Type B pancreatic cell (in vitro differentiated cells): ENCODE measurements at regions not wholly inside any gene's neighbourhood (a gene's known extent, or its start where the extent isn't known, plus 50 kb on each side); places are given as distances from the start of the nearest gene placed in this dataset.

Source experiments
- DNase-seq: peaks from one replicate; pipeline ENCODE4 v3.0.0; 2021; ENCODE audit warnings: mixed read lengths; ENCODE audit not compliant: unreplicated experiment; ENCODE audit errors: extremely low spot score
- H3K27ac Mint-ChIP-seq: 2 replicates; pipeline ENCODE4 v1.8.0; 2021; ENCODE audit warnings: mild to moderate bottlenecking, mixed read lengths
- H3K27me3 Mint-ChIP-seq: 2 replicates; pipeline ENCODE4 v1.8.0; 2021; ENCODE audit warnings: mixed read lengths
- H3K36me3 Mint-ChIP-seq: 2 replicates; pipeline ENCODE4 v1.8.0; 2021; ENCODE audit warnings: mixed read lengths
- H3K4me1 Mint-ChIP-seq: one replicate; pipeline ENCODE4 v1.8.0; 2021; ENCODE audit warnings: mixed read lengths; ENCODE audit not compliant: unreplicated experiment
- H3K4me3 Mint-ChIP-seq: 2 replicates; pipeline ENCODE4 v1.8.0; 2021; ENCODE audit warnings: mild to moderate bottlenecking, mixed read lengths
- H3K9me3 Mint-ChIP-seq: 2 replicates; pipeline ENCODE4 v1.8.0; 2021; ENCODE audit warnings: mixed read lengths
- TF ChIP-seq, protein P1 (sequence below): fragments of 200-600 bp; sonication (generic); conservative IDR thresholded peaks from 2 replicates; pipeline ENCODE4 v1.5.0; 2021; ENCODE audit warnings: antibody characterized with exemption, mild to moderate bottlenecking

- no peak for DNase-seq
- TF ChIP-seq, protein P1, sequence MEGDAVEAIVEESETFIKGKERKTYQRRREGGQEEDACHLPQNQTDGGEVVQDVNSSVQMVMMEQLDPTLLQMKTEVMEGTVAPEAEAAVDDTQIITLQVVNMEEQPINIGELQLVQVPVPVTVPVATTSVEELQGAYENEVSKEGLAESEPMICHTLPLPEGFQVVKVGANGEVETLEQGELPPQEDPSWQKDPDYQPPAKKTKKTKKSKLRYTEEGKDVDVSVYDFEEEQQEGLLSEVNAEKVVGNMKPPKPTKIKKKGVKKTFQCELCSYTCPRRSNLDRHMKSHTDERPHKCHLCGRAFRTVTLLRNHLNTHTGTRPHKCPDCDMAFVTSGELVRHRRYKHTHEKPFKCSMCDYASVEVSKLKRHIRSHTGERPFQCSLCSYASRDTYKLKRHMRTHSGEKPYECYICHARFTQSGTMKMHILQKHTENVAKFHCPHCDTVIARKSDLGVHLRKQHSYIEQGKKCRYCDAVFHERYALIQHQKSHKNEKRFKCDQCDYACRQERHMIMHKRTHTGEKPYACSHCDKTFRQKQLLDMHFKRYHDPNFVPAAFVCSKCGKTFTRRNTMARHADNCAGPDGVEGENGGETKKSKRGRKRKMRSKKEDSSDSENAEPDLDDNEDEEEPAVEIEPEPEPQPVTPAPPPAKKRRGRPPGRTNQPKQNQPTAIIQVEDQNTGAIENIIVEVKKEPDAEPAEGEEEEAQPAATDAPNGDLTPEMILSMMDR, result no peak
- Mint-ChIP-seq H3K27ac (no peak overlapping the region), H3K9me3 (no peaks in the 10 kb centered on the region), H3K4me3 (no peak overlapping the region), H3K36me3 (no peaks in the 10 kb centered on the region), H3K27me3 (peaks cover 19% of the 10 kb centered on the region), H3K4me1 (no peaks in the 10 kb centered on the region)
These were observed 78.3 kb upstream of the RTL1 start for GRCh38 chr14:100981809-100982208.

GRCh38 chr14:100982353-100982752 lies 78.8 kb upstream of the RTL1 start:
- Mint-ChIP-seq H3K27me3 (peaks cover 19% of the 10 kb centered on the region), H3K27ac (no peak overlapping the region), H3K4me1 (no peaks in the 10 kb centered on the region), H3K4me3 (no peak overlapping the region), H3K36me3 (no peaks in the 10 kb centered on the region), H3K9me3 (no peaks in the 10 kb centered on the region)
- no peak for DNase-seq
- TF ChIP-seq, protein P1, result no peak

DNA sequence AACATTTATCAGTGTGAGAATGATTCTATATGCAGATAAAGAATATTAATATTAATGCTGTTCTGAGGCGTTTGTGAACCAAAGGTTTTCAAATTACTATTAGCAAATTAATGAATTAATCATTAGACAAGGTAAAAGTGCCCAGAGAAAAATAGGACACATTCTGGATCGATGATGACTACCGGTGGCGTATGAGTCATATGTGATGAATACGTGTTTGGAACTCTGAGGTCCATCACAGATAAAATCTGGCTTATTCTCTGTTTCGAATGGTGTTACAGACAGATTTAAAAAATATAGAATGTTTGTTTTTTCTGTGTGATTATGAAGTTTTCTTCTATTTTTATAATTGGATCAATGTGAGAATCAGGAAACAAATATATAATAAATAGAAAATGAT lies 79.2 kb upstream of the RTL1 start:
- Mint-ChIP-seq H3K27ac (no peak overlapping the region), H3K9me3 (no peaks in the 10 kb centered on the region), H3K36me3 (no peaks in the 10 kb centered on the region), H3K27me3 (peaks cover 19% of the 10 kb centered on the region), H3K4me3 (no peak overlapping the region), H3K4me1 (no peaks in the 10 kb centered on the region)
- no peak for DNase-seq
- TF ChIP-seq, protein P1, result no peak

- Mint-ChIP-seq H3K4me3 (no peak overlapping the region), H3K4me1 (no peaks in the 10 kb centered on the region), H3K36me3 (no peaks in the 10 kb centered on the region), H3K27me3 (peaks cover 19% of the 10 kb centered on the region), H3K27ac (no peak overlapping the region), H3K9me3 (no peaks in the 10 kb centered on the region)
- DNase-seq, result no peak
- TF ChIP-seq, protein P1, result no peak
These were observed 80.2 kb upstream of the RTL1 start for GRCh38 chr14:100983710-100984109.

- no peak overlapping the region for H3K27ac Mint-ChIP-seq
- peaks cover 3% of the 10 kb centered on the region for H3K27me3 Mint-ChIP-seq
- no peaks in the 10 kb centered on the region for H3K4me1 Mint-ChIP-seq
These were observed 84.5 kb upstream of the RTL1 start for GRCh38 chr14:100988011-100988410.

More at GRCh38 chr14:100988011-100988410, 84.5 kb upstream of the RTL1 start:
- H3K36me3 Mint-ChIP-seq, result no peaks in the 10 kb centered on the region
- H3K4me3 Mint-ChIP-seq, result no peak overlapping the region
- no peak for DNase-seq
- H3K9me3 Mint-ChIP-seq, result no peaks in the 10 kb centered on the region
- TF ChIP-seq, protein P1, result no peak
